ENCODE measurements at regions not wholly inside any gene's neighbourhood (a gene's known extent, or its start where the extent isn't known, plus 50 kb on each side); places are given as distances from the start of the nearest gene placed in this dataset.

DNA sequence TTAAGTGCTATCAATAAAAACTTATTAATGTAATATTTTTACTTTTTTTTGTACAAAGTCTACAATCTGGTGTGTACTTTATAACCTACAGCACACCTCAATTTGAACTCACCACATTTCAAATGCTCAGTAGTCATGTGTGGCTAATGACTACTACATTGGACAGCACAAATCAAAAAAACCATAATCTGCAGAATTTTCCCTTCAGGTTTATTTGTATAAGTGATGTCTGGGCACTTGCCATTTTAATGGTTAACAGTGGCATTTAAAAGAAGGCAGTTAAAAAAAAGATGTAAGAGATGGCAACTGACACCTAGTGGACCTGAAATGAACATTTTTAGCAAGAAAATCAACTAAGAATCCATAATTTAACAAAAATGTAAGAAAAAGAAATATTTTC lies 124.6 kb upstream of the NRBF2 start:
- no peaks in the 10 kb centered on the region for H3K36me3 Mint-ChIP-seq (ENCODE audit: unreplicated experiment)
- H3K27me3 Mint-ChIP-seq (ENCODE audit: unreplicated experiment): no peaks in the 10 kb centered on the region
- H3K9me3 Mint-ChIP-seq (ENCODE audit: unreplicated experiment): no peaks in the 10 kb centered on the region
- no peak overlapping the region for H3K27ac Mint-ChIP-seq (ENCODE audit: unreplicated experiment)
- DNase-seq: no peak
- H3K4me3 Mint-ChIP-seq (ENCODE audit: unreplicated experiment): no peak overlapping the region
- no peaks in the 10 kb centered on the region for H3K4me1 Mint-ChIP-seq (ENCODE audit: low read depth, unreplicated experiment)
- TF ChIP-seq, protein P1, sequence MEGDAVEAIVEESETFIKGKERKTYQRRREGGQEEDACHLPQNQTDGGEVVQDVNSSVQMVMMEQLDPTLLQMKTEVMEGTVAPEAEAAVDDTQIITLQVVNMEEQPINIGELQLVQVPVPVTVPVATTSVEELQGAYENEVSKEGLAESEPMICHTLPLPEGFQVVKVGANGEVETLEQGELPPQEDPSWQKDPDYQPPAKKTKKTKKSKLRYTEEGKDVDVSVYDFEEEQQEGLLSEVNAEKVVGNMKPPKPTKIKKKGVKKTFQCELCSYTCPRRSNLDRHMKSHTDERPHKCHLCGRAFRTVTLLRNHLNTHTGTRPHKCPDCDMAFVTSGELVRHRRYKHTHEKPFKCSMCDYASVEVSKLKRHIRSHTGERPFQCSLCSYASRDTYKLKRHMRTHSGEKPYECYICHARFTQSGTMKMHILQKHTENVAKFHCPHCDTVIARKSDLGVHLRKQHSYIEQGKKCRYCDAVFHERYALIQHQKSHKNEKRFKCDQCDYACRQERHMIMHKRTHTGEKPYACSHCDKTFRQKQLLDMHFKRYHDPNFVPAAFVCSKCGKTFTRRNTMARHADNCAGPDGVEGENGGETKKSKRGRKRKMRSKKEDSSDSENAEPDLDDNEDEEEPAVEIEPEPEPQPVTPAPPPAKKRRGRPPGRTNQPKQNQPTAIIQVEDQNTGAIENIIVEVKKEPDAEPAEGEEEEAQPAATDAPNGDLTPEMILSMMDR (IDR thresholded peaks at IDR 0.05; ENCODE audit: partially characterized antibody, unreplicated experiment): no peak

DNA sequence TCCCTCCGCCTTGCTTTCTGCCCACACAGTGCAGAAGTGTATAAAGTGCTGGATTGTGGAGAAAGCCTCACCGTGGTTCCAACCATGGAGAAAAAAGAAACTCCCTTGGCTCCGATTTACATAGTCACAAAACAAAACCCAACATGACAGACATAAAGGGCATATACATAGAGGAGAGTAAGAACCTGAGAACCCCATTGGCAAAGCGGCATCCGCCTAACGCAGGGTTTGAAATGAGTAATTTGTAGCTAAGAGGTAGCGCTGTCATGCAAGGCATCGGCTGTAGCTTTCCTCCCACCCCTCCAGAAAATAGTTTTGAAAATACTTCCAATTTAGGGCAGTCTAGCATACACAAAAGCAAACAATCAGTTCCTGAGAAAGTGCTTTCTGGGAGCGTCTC lies 126.0 kb upstream of the NRBF2 start:
- H3K36me3 Mint-ChIP-seq (ENCODE audit: unreplicated experiment): no peaks in the 10 kb centered on the region
- H3K27ac Mint-ChIP-seq (ENCODE audit: unreplicated experiment): no peak overlapping the region
- DNase-seq: no peak
- no peaks in the 10 kb centered on the region for H3K27me3 Mint-ChIP-seq (ENCODE audit: unreplicated experiment)
- H3K4me3 Mint-ChIP-seq (ENCODE audit: unreplicated experiment): no peak overlapping the region
- TF ChIP-seq, protein P1 (IDR thresholded peaks at IDR 0.05; ENCODE audit: partially characterized antibody, unreplicated experiment): no peak
- H3K9me3 Mint-ChIP-seq (ENCODE audit: unreplicated experiment): no peaks in the 10 kb centered on the region
- no peaks in the 10 kb centered on the region for H3K4me1 Mint-ChIP-seq (ENCODE audit: low read depth, unreplicated experiment)

DNA sequence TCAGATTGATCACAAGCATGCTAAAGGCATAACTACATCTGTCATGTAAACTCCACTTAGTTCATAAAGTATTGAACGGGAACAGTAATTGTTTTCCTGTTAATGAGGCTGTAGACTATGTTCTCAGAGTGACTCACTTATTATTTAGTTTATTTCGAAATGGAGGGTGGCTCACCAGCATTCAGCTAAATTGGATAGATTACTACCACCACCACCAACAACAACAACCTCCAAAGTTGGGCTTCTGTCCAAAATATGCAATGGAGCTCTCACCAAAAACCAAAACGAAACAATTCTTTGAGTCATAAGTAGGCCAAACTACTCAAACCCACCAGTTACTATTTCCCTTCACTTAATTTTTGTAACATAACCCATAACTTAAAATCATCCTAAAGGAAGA lies 127.9 kb upstream of the NRBF2 start:
- Mint-ChIP-seq H3K4me1 (ENCODE audit: low read depth, unreplicated experiment) (no peaks in the 10 kb centered on the region), H3K4me3 (ENCODE audit: unreplicated experiment) (no peak overlapping the region), H3K36me3 (ENCODE audit: unreplicated experiment) (no peaks in the 10 kb centered on the region), H3K27me3 (ENCODE audit: unreplicated experiment) (no peaks in the 10 kb centered on the region), H3K9me3 (ENCODE audit: unreplicated experiment) (no peaks in the 10 kb centered on the region), H3K27ac (ENCODE audit: unreplicated experiment) (no peak overlapping the region)
- no peak for DNase-seq
- TF ChIP-seq, protein P1 (IDR thresholded peaks at IDR 0.05; ENCODE audit: partially characterized antibody, unreplicated experiment): no peak

DNA sequence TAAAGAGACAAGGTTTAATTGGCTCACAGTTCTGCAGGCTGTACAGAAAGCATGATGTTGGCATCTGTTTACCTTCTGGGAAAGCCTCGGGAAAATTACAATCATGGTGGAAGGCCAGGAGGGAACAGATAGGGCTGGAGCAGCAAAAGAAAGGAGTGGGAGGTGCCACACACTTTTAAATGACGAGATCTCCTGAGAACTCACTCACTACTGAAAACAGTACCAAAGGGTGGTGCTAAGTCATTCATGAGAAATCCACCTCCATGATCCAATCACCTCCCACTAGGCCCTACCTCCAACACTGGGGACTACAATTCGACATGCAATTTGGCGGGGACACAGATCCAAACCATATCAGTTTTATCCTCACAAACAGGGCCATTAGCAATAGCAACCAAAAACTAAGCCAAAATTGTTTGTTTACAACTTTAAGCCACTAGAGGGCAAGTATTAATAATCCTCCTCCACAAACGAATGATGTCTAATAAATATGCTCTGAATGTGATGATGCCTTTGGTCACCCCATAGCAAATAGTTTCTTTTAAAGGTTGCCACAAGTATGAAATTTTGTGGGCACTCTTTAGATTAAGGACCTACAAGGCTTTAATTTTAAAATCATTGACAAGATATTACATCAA lies 129.2 kb upstream of the NRBF2 start:
- Mint-ChIP-seq H3K4me1 (ENCODE audit: low read depth, unreplicated experiment) (no peaks in the 10 kb centered on the region), H3K9me3 (ENCODE audit: unreplicated experiment) (no peaks in the 10 kb centered on the region), H3K27me3 (ENCODE audit: unreplicated experiment) (peaks cover under 1% of the 10 kb centered on the region), H3K27ac (ENCODE audit: unreplicated experiment) (no peak overlapping the region), H3K36me3 (ENCODE audit: unreplicated experiment) (no peaks in the 10 kb centered on the region), H3K4me3 (ENCODE audit: unreplicated experiment) (no peak overlapping the region)
- DNase-seq: no peak
- TF ChIP-seq, protein P1 (IDR thresholded peaks at IDR 0.05; ENCODE audit: partially characterized antibody, unreplicated experiment): peak; percentile 48

DNA sequence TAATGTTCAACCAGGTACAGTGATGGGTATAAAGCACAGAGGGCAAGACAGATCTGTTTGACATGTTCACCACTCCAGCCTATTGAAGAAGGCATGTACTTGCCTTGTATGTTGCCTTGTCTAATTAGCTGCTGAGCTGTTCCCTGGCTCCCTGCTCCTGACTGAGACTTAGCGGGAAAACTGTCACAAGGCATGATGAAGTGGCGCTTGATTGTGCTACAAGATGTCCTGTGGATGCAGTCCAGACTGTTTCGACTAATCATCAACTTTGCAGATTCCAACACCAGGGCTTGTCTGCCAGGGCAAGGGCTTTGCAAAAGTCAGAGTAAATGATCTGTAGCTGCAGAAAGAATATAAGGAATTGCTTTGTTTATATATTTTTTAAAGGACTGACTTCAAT lies 136.2 kb upstream of the NRBF2 start:
- TF ChIP-seq, protein P1 (IDR thresholded peaks at IDR 0.05; ENCODE audit: partially characterized antibody, unreplicated experiment): no peak
- H3K9me3 Mint-ChIP-seq (ENCODE audit: unreplicated experiment): no peaks in the 10 kb centered on the region
- H3K27ac Mint-ChIP-seq (ENCODE audit: unreplicated experiment): no peak overlapping the region
- no peaks in the 10 kb centered on the region for H3K36me3 Mint-ChIP-seq (ENCODE audit: unreplicated experiment)
- H3K4me3 Mint-ChIP-seq (ENCODE audit: unreplicated experiment): no peak overlapping the region
- no peaks in the 10 kb centered on the region for H3K4me1 Mint-ChIP-seq (ENCODE audit: low read depth, unreplicated experiment)
- H3K27me3 Mint-ChIP-seq (ENCODE audit: unreplicated experiment): peaks cover 2% of the 10 kb centered on the region
- DNase-seq: no peak
